Tibial artery (tissue), 4 donors: ENCODE measurements at regions not wholly inside any gene's neighbourhood (a gene's known extent, or its start where the extent isn't known, plus 50 kb on each side); places are given as distances from the start of the nearest gene placed in this dataset.

Experiments
- DNase-seq, 2 donors: peaks; one replicate each; pipeline ENCODE4 v3.0.0-alpha.2; 2019
- H3K27ac ChIP-seq, 2 donors: fragments of 200-600 bp; sonication (generic) in 1 of 2; 1 replicate in 1 of 2; 2 replicates in 1 of 2; pipeline ENCODE4 v1.5.1; 2018 to 2019; ENCODE audit warnings: mild to moderate bottlenecking in 1 of 2
- H3K27me3 ChIP-seq, 2 donors: fragments of 200-600 bp; sonication (generic) in 1 of 2; one replicate each; pipeline versions ENCODE4 v1.5.1 to v1.6.0; 2016 to 2019
- H3K36me3 ChIP-seq, 3 donors: fragments of 200-600 bp; sonication (generic) in 2 of 3; one replicate each; pipeline ENCODE4 v1.5.1; 2016 to 2019; ENCODE audit warnings: mild to moderate bottlenecking in 2 of 3
- H3K4me1 ChIP-seq, 4 donors: fragments of 200-600 bp; sonication (generic) in 2 of 4; 1 replicate in 3 of 4; 2 replicates in 1 of 4; pipeline ENCODE4 v1.5.1; 2016 to 2019
- H3K4me3 ChIP-seq, 2 donors: fragments of 200-600 bp; sonication (generic) in 1 of 2; 1 replicate in 1 of 2; 2 replicates in 1 of 2; pipeline ENCODE4 v1.5.1; 2018 to 2019; ENCODE audit warnings: mild to moderate bottlenecking in 2 of 2
- H3K9me3 ChIP-seq, 3 donors: fragments of 200-600 bp; sonication (generic) in 1 of 3; one replicate each; pipeline ENCODE4 v1.5.1; 2016 to 2019
- intact Hi-C: fragments of 100-400 bp; cut with DNase I; formaldehyde crosslinking; loops from one replicate; pipeline ENCODE4 v1.15.0; 2023; ENCODE audit warnings: low total_unique reads
- TF ChIP-seq, protein P1 (sequence below), 2 experiments: fragments of 200-600 bp in 1 of 2; fragments of 450-650 bp in 1 of 2; IDR thresholded peaks; one replicate each; pipeline ENCODE4 v1.5.1; 2017 to 2019; ENCODE audit warnings: antibody characterized with exemption in 2 of 2, mild to moderate bottlenecking in 1 of 2, moderate library complexity in 1 of 2

DNA sequence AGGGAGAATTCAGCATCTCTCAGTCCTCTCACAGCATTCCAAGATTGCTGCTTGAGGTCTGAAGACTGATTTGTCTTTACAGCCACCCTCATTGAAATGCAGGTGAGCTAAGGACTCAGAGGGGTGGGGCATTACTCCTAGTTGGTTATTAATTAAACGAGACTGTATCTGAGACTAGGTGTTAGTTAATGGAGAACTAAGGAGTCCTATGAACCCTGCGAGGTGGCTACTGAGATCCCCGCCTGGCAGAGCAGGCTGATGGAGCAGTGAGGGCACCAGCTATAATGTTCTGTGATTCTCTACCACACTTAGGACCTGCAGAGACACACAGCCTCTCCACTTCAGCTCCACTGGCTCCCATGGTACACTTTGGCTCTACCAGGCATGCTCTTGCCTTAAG lies 215.3 kb downstream of the MID1IP1 start:
- H3K36me3 ChIP-seq, result no peaks in the 10 kb centered on the region
- H3K27me3 ChIP-seq, result no peaks in the 10 kb centered on the region
- no peak for DNase-seq
- H3K27ac ChIP-seq, result no peak overlapping the region
- peaks cover 0 to 25% (median 8%) of the 10 kb centered on the region in 4 donors for H3K4me1 ChIP-seq
- intact Hi-C loops, result no loop called here
- TF ChIP-seq, protein P1, sequence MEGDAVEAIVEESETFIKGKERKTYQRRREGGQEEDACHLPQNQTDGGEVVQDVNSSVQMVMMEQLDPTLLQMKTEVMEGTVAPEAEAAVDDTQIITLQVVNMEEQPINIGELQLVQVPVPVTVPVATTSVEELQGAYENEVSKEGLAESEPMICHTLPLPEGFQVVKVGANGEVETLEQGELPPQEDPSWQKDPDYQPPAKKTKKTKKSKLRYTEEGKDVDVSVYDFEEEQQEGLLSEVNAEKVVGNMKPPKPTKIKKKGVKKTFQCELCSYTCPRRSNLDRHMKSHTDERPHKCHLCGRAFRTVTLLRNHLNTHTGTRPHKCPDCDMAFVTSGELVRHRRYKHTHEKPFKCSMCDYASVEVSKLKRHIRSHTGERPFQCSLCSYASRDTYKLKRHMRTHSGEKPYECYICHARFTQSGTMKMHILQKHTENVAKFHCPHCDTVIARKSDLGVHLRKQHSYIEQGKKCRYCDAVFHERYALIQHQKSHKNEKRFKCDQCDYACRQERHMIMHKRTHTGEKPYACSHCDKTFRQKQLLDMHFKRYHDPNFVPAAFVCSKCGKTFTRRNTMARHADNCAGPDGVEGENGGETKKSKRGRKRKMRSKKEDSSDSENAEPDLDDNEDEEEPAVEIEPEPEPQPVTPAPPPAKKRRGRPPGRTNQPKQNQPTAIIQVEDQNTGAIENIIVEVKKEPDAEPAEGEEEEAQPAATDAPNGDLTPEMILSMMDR (IDR thresholded peaks at IDR 0.05), result no peak
- no peak overlapping the region for H3K4me3 ChIP-seq
- no peaks in the 10 kb centered on the region for H3K9me3 ChIP-seq

DNA sequence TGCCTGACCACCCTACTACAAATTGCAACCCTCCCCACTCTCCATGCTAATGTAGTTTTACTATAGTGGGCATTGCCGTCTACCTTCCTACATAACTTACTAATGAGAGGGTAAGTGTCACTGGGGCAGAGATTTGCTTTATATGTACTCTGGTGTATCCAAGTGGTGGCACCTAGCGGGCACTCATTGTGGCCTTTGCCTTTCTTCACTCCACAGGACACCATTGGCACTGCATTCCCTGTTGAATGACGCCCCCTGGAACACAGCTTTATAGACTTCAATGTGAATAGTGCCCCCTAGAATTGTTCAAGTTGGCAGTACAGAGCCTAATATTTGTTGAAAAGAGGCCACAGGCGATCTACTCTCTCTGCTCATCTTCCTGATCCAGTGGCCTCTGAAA lies 215.8 kb downstream of the MID1IP1 start:
- no peak for DNase-seq
- intact Hi-C loops, result no loop called here
- Histone ChIP-seq H3K36me3 (no peaks in the 10 kb centered on the region), H3K27ac (no peak overlapping the region), H3K4me3 (no peak overlapping the region), H3K9me3 (no peaks in the 10 kb centered on the region), H3K27me3 (no peaks in the 10 kb centered on the region), H3K4me1 (peaks cover 0 to 19% (median 5%) of the 10 kb centered on the region in 4 donors)
- TF ChIP-seq, protein P1 (IDR thresholded peaks at IDR 0.05), result no peak

DNA sequence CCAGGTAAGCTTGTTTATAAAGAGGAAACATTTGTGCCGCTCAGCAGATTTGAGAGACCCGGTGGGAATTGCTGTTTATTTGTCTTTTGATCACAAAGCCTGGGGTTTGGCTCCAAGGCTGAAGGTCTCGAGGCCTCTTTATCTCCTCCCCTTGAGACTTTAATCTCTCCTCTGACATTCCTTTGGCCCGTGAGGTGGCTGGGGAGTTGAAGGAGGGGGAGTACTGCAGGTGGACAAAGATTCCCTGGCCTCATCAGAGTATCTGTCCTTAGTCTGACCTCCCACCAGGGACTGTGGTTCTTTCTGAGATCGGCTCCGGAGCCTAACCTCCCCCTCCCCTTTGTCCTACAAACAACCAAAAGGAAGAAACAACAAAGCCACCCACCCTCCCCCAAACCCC lies 216.5 kb downstream of the MID1IP1 start:
- no peaks in the 10 kb centered on the region for H3K9me3 ChIP-seq
- no peak for DNase-seq
- no peak overlapping the region for H3K4me3 ChIP-seq
- H3K27ac ChIP-seq, result no peak overlapping the region
- H3K36me3 ChIP-seq, result no peaks in the 10 kb centered on the region
- H3K27me3 ChIP-seq, result no peaks in the 10 kb centered on the region
- intact Hi-C loops, result no loop called here
- H3K4me1 ChIP-seq, result peaks cover 0 to 13% (median 3%) of the 10 kb centered on the region in 4 donors
- TF ChIP-seq, protein P1 (IDR thresholded peaks at IDR 0.05), result no peak

DNA sequence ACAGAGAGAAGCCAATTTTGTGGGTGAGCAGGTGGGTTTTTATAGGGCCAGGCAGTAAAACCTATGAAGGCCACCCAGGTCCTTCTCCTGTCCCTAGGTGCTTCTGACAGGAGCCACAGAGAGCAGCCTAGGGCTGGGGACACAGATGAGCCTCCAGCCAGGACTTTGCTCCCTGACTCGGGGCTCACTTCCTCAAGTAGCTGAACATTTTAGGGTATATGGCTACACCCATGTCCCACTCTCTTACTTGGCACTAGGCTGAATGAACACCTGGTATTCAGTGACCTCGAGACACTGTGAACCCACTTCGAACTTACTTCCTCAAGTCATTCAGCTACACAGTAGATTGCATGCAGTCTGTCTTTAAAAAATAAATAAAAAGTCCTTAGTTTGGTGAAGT lies 217.3 kb downstream of the MID1IP1 start:
- H3K4me1 ChIP-seq, result peaks cover 0 to 5% (median 0%) of the 10 kb centered on the region in 4 donors
- TF ChIP-seq, protein P1 (IDR thresholded peaks at IDR 0.05), result no peak
- DNase-seq, result no peak
- H3K9me3 ChIP-seq, result no peaks in the 10 kb centered on the region
- H3K36me3 ChIP-seq, result no peaks in the 10 kb centered on the region
- no peaks in the 10 kb centered on the region for H3K27me3 ChIP-seq
- H3K27ac ChIP-seq, result no peak overlapping the region
- intact Hi-C loops, result no loop called here
- H3K4me3 ChIP-seq, result no peak overlapping the region

DNA sequence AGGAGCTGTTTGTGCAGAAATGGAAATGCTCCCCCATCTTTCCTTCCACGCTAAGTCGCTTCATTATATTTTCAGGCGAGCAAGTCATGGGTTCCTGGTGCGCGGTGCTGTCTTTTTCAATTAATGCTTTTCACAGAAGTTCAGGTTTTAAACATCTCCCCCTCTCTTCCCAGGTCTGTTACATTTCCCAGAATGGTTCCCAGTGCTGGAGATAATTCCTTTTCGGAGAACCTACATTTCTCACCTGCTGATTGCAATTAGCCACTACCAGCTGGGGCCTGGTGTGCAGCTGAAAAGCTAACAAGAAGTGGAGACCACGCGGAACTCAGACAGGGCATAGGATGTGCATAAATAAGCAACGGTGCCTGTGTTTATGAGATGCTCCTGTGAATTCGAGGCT lies 217.8 kb downstream of the MID1IP1 start:
- Histone ChIP-seq H3K27ac (no peak overlapping the region), H3K27me3 (no peaks in the 10 kb centered on the region), H3K36me3 (no peaks in the 10 kb centered on the region), H3K4me1 (no peaks in the 10 kb centered on the region), H3K4me3 (no peak overlapping the region), H3K9me3 (no peaks in the 10 kb centered on the region)
- DNase-seq, result no peak
- TF ChIP-seq, protein P1 (IDR thresholded peaks at IDR 0.05), result no peak
- intact Hi-C loops, result no loop called here

DNA sequence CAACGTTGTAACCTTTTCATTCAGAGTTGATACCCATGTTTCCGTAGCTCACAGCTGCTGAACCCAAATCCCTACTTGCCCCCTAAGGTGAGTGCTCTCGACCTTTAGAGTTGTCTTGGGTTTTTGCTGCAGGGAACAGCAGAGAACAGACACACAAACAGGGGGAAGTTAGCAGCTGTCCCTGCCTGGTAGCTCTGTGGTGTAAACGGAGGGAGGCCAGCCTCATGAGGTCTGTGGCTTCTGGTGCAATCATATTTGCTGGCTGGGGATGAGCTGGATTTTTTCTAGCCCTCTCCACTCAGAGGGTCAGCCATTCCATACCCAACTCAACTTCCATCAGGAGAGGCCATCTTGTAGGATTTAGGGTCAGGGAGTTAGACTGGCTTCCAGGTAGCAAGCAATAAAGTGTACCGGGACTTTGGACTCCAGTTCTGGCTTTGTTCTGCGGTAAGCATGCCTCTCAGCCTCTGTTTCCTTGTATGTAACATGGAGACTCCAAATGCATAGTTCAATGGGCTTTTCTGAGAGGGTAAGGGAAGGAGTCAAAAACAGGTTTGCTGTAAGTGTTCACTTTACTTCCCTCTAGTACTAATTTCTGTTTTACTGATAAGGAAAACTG lies 218.9 kb downstream of the MID1IP1 start:
- Histone ChIP-seq H3K27ac (no peak overlapping the region), H3K36me3 (no peaks in the 10 kb centered on the region), H3K27me3 (no peaks in the 10 kb centered on the region), H3K9me3 (no peaks in the 10 kb centered on the region), H3K4me1 (no peaks in the 10 kb centered on the region), H3K4me3 (no peak overlapping the region)
- intact Hi-C loops, result no loop called here
- TF ChIP-seq, protein P1 (IDR thresholded peaks at IDR 0.05), result no peak
- DNase-seq, result no peak
